Stimulated activated naive B cell treated with anti-CD40 and anti-IgM and Interleukin-4, amounts not matched to agents 10 μg/mL and 1 μg/mL and 100 μg/mL, for 72 hours (primary cell): ENCODE measurements at regions not wholly inside any gene's neighbourhood (a gene's known extent, or its start where the extent isn't known, plus 50 kb on each side); places are given as distances from the start of the nearest gene placed in this dataset.

Experiments
- ATAC-seq, 2 donors: fragments of 150-1000 bp; cut with Tn5 transposase; replicated peaks; 2 replicates each; pipeline ENCODE4 v1.10.0; 2021; ENCODE audit warnings: moderate library complexity in 1 of 2
- DNase-seq: peaks from one replicate; pipeline ENCODE4 v3.0.0; 2021
- H3K27ac Mint-ChIP-seq: one replicate; pipeline ENCODE4 v1.8.0; 2022; ENCODE audit warnings: mild to moderate bottlenecking, mixed read lengths
- H3K27me3 Mint-ChIP-seq, 2 donors: one replicate each; pipeline ENCODE4 v1.8.0; 2022; ENCODE audit warnings: mixed read lengths in 2 of 2
- H3K36me3 Mint-ChIP-seq, 2 donors: one replicate each; pipeline ENCODE4 v1.8.0; 2022; ENCODE audit warnings: mixed read lengths in 2 of 2, mild to moderate bottlenecking in 1 of 2
- H3K4me1 Mint-ChIP-seq, 2 donors: one replicate each; pipeline ENCODE4 v1.8.0; 2022; ENCODE audit warnings: mixed read lengths in 2 of 2, mild to moderate bottlenecking in 1 of 2
- H3K4me3 Mint-ChIP-seq, 2 donors: one replicate each; pipeline ENCODE4 v1.8.0; 2022; ENCODE audit warnings: mild to moderate bottlenecking in 2 of 2, mixed read lengths in 2 of 2, moderate library complexity in 1 of 2
- H3K9me3 Mint-ChIP-seq, 2 donors: one replicate each; pipeline ENCODE4 v1.8.0; 2022; ENCODE audit warnings: mixed read lengths in 2 of 2, mild to moderate bottlenecking in 1 of 2

DNA sequence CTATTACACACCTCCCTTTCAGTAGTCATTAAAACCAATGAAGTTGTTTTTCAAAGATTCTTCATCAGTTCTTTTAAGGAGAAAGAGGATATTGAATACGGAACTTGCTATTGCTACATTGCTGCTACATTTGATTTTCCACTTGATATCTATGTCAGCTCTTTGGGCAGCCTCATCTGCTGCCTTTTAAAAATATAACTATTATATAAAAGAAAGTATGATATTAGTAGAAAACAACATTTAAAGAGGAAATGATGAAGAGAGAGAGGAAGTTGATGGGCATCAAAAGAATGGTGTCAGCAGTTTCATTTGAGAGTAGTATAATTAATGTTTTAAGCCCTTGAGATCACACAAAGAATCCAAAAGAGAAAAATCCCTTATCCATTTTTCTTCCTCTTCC lies 171.4 kb downstream of the NFKBIZ start:
- peaks cover 0 to 4% of the 10 kb centered on the region in 2 donors for H3K9me3 Mint-ChIP-seq
- no peak overlapping the region for H3K27ac Mint-ChIP-seq
- H3K27me3 Mint-ChIP-seq, result no peaks in the 10 kb centered on the region
- H3K4me3 Mint-ChIP-seq, result no peak overlapping the region
- peaks cover 2 to 7% of the 10 kb centered on the region in 2 donors for H3K36me3 Mint-ChIP-seq
- H3K4me1 Mint-ChIP-seq, result peaks cover 35 to 63% of the 10 kb centered on the region in 2 donors
- DNase-seq (no peak), ATAC-seq (no peak)

DNA sequence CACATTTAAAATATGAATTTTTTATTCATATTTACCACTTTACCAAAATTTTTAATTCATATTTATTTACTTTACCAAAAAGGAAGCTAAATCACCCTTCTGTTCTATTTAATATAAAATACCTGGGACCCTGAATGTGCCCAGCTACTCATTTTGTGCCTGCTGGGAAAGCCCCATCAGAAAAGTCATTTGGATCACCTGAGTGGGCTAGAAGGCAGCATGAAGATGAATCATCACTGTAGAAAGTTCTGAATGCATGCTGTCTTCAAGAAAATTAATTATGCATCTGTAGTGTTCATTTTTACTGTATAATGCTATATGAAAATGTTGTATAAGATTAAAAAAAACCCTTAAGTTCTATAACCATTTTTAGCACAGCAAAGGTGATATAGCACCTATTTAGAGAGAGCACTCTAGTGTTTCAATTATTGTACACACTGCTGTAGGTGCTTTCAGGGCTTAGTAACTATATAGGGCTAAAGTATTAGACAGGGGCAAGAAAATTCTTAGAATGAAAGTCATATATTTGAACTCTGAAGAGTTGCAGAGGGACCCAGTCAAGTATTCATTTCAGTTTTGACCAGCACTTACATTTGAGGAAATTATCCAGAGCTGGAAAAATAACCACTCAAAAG lies 175.1 kb downstream of the NFKBIZ start:
- Mint-ChIP-seq H3K36me3 (peaks cover 0 to 3% of the 10 kb centered on the region in 2 donors), H3K27me3 (no peaks in the 10 kb centered on the region), H3K4me1 (peaks cover 27 to 47% of the 10 kb centered on the region in 2 donors), H3K4me3 (no peak overlapping the region), H3K9me3 (peaks cover 0 to 3% of the 10 kb centered on the region in 2 donors), H3K27ac (no peak overlapping the region)
- ATAC-seq (peak; percentile 95 to 97), DNase-seq (peak; percentile 32)

DNA sequence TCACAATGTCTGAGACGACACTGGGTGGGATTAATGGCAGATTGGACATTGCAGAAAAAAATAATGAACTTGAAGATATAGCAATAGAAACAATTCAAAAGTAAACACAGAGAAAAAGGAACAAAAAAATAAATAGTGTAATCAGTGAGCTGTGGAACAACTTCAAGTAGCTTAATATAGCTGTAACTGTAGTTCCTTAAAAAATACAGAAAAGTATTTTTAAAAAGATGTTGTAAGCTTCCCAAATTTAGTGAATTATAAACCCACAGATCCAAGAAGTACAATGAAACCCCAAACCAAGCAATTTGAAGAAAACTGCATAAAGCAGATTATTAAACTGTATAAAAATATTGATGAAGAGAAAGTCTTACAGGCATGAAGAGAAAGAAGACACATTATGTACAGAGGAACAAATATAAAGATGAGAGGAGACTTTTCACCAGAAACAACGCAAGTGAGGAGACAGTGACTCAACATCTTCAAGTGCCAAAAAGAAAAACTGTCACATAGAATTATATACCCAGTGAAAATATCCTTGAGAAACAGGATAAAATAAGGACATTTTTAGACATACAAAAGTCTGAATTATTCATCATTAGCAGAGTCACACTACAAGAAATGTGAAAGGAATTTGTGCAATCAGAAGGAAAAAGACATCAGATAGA lies 176.4 kb downstream of the NFKBIZ start:
- Mint-ChIP-seq H3K27ac (peak overlapping the region; percentile 82), H3K27me3 (no peaks in the 10 kb centered on the region), H3K4me3 (peak overlapping the region; percentile 18 to 56), H3K36me3 (peaks cover 0 to 3% of the 10 kb centered on the region in 2 donors), H3K4me1 (peaks cover 25 to 46% of the 10 kb centered on the region in 2 donors), H3K9me3 (peaks cover 0 to 3% of the 10 kb centered on the region in 2 donors)
- ATAC-seq (no peak), DNase-seq (no peak)

DNA sequence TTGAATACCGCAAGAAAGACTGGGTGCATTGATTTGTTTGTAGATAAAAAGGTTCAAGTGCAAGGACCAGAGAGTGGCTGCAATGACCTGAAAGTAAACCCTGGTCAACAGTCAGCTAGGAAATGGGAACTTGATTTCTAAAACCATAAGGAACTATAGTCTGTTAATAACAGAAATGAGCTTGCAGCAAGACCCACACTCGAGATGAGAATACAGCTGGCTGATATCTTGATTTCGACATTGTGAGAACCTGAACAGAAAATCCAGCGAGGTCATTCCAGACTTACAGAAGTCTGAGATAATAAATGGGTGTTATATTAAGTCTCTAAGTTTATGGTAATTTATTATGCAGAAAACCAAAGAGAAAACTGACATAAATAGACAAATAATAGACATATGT lies 177.3 kb downstream of the NFKBIZ start:
- H3K27ac Mint-ChIP-seq, result no peak overlapping the region
- DNase-seq, result no peak

DNA sequence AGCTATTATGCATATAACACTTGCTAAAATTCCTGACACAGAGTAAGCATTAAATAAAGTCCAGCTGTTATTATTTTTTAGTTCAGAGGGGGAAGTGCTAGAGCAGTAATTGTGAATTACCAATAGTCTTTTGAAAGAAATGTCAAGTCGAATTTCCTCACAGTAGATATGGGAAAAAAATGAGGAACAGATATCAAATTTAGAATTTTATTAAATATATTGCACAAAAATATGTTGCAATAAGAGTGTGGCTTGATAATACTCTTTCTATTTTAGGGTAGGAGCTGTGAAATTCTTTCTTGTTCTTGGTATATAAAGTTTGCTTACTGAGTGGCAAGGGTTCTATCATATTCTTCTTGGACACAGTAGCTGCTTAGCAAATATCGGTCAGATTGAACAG lies 181.3 kb downstream of the NFKBIZ start:
- DNase-seq (no peak), ATAC-seq (no peak)
- Mint-ChIP-seq H3K27me3 (no peaks in the 10 kb centered on the region), H3K36me3 (no peaks in the 10 kb centered on the region), H3K27ac (no peak overlapping the region), H3K9me3 (peaks cover 0 to 3% of the 10 kb centered on the region in 2 donors), H3K4me3 (no peak overlapping the region), H3K4me1 (peaks cover 18 to 33% of the 10 kb centered on the region in 2 donors)

More for the DNA sequence above, 177.3 kb downstream of the NFKBIZ start:
- H3K9me3 Mint-ChIP-seq, result peaks cover 0 to 3% of the 10 kb centered on the region in 2 donors
- no peak overlapping the region for H3K4me3 Mint-ChIP-seq
- H3K27me3 Mint-ChIP-seq, result no peaks in the 10 kb centered on the region
- H3K4me1 Mint-ChIP-seq, result peaks cover 28 to 46% of the 10 kb centered on the region in 2 donors
- no peak for ATAC-seq
- peaks cover 0 to 3% of the 10 kb centered on the region in 2 donors for H3K36me3 Mint-ChIP-seq

DNA sequence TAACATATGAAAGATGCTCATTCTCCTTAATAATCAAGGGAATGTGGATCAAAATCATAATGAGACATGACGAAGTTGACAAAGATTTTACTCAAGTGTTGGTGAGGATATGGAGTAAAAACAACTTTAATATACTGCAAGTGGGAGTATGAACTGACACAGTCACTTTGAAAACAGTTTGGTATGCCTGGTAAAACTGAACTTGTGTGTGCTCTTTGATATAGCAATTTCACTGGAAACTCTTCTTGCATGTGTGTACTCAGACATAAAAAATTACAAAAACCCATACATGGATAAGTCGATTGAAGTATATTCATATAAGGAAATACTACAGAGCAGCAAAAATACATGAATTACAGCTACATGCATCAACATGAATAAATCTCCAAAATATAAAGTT lies 182.5 kb downstream of the NFKBIZ start:
- Mint-ChIP-seq H3K36me3 (no peaks in the 10 kb centered on the region), H3K27ac (no peak overlapping the region), H3K27me3 (no peaks in the 10 kb centered on the region), H3K4me1 (peaks cover 15 to 34% of the 10 kb centered on the region in 2 donors), H3K9me3 (peaks cover 0 to 3% of the 10 kb centered on the region in 2 donors), H3K4me3 (no peak overlapping the region)
- no peak for ATAC-seq
- DNase-seq, result no peak

DNA sequence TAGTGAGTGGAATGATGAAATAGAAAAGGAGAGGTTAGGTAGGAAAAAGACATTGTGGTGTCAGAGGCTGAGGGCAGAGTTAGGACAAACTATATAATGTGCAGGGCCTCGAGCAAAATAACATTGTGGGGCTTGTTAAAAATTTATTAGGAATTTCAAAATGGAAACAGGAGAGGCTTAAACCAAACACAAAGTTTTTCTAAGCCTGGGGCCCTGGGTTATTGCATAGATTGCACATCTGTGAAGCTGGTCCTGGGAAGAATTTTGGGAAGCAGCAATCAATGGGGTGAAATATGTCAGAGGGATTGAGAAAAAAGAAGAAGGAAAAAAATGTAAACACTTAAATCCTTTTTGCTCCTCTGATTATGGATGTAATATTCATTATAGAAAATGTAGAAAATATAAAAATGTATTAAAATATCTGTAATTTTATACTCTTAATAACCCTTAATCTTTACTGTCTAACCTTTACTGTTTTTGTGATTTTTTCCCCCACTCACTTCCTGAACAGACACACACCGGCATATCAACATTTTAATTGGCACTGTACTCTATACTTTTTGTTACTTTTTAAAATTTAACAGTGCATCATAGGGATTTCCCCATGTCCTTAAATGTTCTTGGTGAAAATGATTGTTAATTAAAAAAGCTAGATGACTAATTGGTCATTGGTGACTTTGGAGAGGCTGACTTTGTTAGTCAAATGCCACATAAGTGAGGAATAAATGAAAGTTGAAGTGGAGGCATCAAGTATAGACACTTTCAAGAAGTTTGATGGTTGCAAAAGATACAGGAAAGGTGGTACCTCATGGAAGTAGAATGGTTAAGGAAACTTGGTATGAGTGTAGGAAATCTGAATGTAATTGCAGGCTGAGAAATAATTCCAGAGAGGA lies 183.4 kb downstream of the NFKBIZ start:
- no peak overlapping the region for H3K27ac Mint-ChIP-seq
- DNase-seq (no peak), ATAC-seq (no peak)
- peaks cover 0 to 3% of the 10 kb centered on the region in 2 donors for H3K9me3 Mint-ChIP-seq
- no peak overlapping the region for H3K4me3 Mint-ChIP-seq
- H3K36me3 Mint-ChIP-seq, result no peaks in the 10 kb centered on the region
- peaks cover 15 to 43% of the 10 kb centered on the region in 2 donors for H3K4me1 Mint-ChIP-seq
- no peaks in the 10 kb centered on the region for H3K27me3 Mint-ChIP-seq

DNA sequence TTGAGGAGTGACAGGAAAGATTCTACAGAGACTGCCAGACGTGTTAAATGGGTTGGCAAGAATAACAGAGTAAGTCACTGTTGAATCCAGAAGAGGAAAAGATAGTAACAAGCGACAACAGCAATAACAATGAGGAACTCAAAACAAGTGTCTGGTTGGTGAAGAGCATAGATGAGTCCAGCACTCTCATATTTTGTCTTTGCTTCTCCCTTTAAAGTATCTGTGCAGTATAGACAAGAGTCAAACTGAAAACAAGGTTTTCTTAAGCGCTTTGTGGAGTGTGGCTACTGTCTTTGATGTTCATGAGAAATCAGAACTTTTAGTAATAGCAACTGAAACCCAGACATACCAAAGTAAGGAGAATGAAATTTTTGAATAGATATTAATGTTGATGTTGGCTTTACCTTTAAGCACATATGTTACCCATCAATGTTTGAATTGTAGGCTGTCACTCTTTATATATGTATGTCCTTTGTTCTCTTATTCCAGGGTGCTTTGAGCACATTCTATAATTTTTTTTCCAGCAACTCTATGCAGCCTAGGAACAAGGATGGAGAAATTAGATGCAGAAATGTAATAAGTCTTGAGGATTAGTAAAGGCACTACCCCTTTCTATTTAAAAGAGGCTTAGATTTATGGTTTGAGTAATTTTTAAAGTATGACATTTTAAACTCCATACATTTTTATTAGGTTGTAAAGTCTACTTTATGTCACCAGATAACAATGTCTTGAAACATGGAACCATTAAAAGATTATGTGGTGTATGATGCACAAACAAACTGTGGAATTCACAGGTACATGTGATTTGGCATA lies 185.5 kb downstream of the NFKBIZ start:
- no peak overlapping the region for H3K4me3 Mint-ChIP-seq
- H3K9me3 Mint-ChIP-seq, result peaks cover 5 to 6% of the 10 kb centered on the region in 2 donors
- DNase-seq (no peak), ATAC-seq (peak in 1 of 2 donors; percentile 8)
- H3K36me3 Mint-ChIP-seq, result peaks cover 3 to 9% of the 10 kb centered on the region in 2 donors
- H3K4me1 Mint-ChIP-seq, result peaks cover 23 to 53% of the 10 kb centered on the region in 2 donors
- H3K27me3 Mint-ChIP-seq, result no peaks in the 10 kb centered on the region
- H3K27ac Mint-ChIP-seq, result no peak overlapping the region

DNA sequence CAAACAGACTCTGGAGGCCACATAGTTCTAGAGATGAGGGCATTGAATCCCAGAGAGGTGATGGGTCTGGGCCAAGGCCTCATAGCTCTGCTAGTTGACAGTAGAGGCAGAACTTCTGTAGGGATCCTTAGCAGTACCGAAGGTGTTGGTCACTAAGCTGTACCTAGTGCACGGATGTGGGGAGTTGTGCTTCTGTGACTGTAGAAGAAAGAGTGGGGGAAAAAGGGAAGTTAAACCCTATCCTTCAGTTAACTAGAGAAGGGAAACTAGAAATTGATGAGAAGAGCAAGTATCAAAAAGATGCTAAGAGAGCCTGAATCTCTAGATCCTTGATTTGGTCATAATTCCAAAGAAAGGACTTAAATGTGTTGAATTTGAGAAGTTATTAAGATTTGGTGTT lies 186.7 kb downstream of the NFKBIZ start:
- H3K9me3 Mint-ChIP-seq, result peaks cover 7 to 8% of the 10 kb centered on the region in 2 donors

DNA sequence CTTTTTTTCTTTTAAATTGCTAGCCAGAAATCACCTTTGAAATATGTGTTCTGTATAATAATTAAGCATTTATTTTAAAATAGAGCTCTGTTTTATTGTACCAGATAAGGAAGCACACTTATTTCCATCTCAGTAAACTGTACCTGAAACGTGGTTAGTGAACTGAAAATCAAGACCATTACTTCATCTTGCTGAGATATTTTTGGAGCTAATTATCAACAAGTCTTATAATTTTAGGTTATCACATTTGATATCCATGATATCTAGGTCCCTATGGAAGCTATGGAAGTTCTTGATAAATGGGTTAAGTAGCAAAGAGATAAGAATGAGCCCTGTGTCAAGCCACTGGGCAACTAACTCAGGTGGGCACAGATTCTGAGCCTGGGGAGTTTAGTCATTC lies 187.2 kb downstream of the NFKBIZ start:
- ATAC-seq, result no peak
- H3K4me3 Mint-ChIP-seq, result no peak overlapping the region
- H3K27me3 Mint-ChIP-seq, result no peaks in the 10 kb centered on the region

More for the DNA sequence above, 186.7 kb downstream of the NFKBIZ start:
- H3K27me3 Mint-ChIP-seq, result no peaks in the 10 kb centered on the region
- peak; percentile 42 to 53 for ATAC-seq
- H3K4me1 Mint-ChIP-seq, result peaks cover 19 to 48% of the 10 kb centered on the region in 2 donors
- peaks cover 8 to 18% of the 10 kb centered on the region in 2 donors for H3K36me3 Mint-ChIP-seq
- no peak for DNase-seq
- peak overlapping the region in 1 of 2 donors; percentile 2 for H3K4me3 Mint-ChIP-seq
- H3K27ac Mint-ChIP-seq, result peak overlapping the region; percentile 39

DNA sequence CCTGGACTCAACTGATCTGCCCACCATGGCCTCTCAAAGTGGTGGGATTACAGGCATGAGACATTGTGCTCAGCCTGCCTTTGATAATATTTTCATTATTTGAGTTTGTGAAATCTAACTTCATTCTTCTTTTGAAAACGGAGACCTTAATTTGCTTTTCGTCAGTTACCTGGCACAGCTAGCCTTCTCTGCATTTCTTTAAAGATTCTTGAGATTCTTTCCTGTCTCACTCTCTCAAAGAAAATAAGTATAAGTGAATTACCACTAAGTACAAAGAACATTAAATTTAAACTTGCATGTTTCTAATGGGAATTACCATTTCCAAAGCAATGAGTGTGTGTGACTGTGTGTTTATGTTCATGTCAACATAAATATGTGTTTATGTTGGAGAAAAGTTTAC lies 187.9 kb downstream of the NFKBIZ start:
- H3K9me3 Mint-ChIP-seq, result peaks cover 8 to 9% of the 10 kb centered on the region in 2 donors
- no peaks in the 10 kb centered on the region for H3K27me3 Mint-ChIP-seq
- DNase-seq (no peak), ATAC-seq (no peak)
- H3K36me3 Mint-ChIP-seq, result peaks cover 12 to 22% of the 10 kb centered on the region in 2 donors
- peaks cover 20 to 49% of the 10 kb centered on the region in 2 donors for H3K4me1 Mint-ChIP-seq
- H3K4me3 Mint-ChIP-seq, result no peak overlapping the region
- H3K27ac Mint-ChIP-seq, result peak overlapping the region; percentile 98

More for the DNA sequence above, 187.2 kb downstream of the NFKBIZ start:
- Mint-ChIP-seq H3K9me3 (peaks cover 8 to 9% of the 10 kb centered on the region in 2 donors), H3K27ac (peak overlapping the region; percentile 33), H3K4me1 (peaks cover 20 to 49% of the 10 kb centered on the region in 2 donors), H3K36me3 (peaks cover 12 to 22% of the 10 kb centered on the region in 2 donors)
- DNase-seq, result no peak

DNA sequence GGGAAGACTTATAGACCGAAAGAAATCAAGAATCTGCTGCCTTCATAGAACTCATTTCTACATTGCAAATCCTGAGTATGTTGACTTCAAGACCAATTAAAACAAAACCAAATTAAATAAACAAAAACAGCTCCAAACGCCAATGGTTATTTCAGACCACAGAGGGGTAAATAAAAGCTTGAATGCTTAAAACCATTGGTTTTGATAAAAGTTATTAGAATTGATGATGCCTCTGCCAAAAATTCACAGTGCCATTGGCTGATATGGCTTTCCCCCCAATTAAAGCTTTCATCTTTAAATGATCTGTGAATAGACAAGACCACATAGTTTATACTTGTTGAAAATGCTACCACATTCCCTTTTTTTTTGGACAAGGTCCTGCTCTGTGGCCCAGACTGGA lies 188.5 kb downstream of the NFKBIZ start:
- ATAC-seq (no peak), DNase-seq (no peak)
- Mint-ChIP-seq H3K27ac (peak overlapping the region; percentile 98), H3K9me3 (peaks cover 8 to 13% of the 10 kb centered on the region in 2 donors), H3K4me3 (peak overlapping the region; percentile 27 to 76), H3K27me3 (no peaks in the 10 kb centered on the region), H3K4me1 (peaks cover 20 to 49% of the 10 kb centered on the region in 2 donors), H3K36me3 (peaks cover 16 to 26% of the 10 kb centered on the region in 2 donors)

DNA sequence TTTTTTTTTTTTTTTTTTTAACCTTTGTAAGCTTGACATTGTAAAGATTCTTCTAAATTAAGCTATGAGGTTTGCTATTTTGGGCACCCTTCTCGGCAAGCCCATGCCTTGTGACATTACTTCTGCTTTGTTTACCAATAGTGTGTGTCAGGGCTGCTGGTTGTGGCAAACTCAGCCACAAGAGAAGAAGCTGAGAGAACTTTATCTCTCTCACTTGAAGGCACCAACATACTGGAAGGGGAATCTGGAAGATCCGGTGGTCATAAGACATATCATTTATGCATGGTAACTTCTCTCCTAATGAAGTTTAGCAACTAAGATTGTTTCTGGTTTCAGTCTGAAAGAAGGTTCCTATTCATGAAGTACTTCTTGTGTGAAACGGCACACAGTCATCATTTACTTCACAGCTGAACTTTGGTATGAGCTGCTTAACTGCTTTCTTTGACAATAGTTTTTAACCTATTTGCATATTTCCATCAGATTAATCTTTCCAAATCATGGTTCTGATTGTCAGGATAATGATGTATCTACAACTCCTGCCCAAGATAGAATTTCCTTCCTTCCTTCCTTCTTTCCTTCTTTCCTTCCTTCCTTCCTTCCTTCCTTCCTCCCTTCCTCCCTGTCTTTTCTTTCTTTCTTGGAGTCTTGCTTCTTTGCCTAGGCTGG lies 189.3 kb downstream of the NFKBIZ start:
- Mint-ChIP-seq H3K27ac (peak overlapping the region; percentile 98), H3K4me3 (peak overlapping the region; percentile 70 to 76), H3K36me3 (peaks cover 16 to 27% of the 10 kb centered on the region in 2 donors), H3K27me3 (no peaks in the 10 kb centered on the region), H3K4me1 (peaks cover 20 to 49% of the 10 kb centered on the region in 2 donors), H3K9me3 (peaks cover 8 to 14% of the 10 kb centered on the region in 2 donors)
- ATAC-seq (peak; percentile 93 to 94), DNase-seq (peak; percentile 69)
